AML-193 (cell line): ENCODE measurements at regions not wholly inside any gene's neighbourhood (a gene's known extent, or its start where the extent isn't known, plus 50 kb on each side); places are given as distances from the start of the nearest gene placed in this dataset.
"Not testable (repeated sequence)": the region's sequence is repeated elsewhere in the genome, so short reads cannot be mapped to it uniquely, and the experiment has no call there.

Experiments
- DNase-seq, 2 experiments: peaks; one replicate each; lab custom pipeline; 2025; lab: John Stamatoyannopoulos, UW

GRCh38 chr6:1445650-1446330, 56.4 kb downstream of the FOXF2 start:
- no peak for DNase-seq

- DNase-seq, result no peak
Observed at GRCh38 chr6:1449896-1450295, 60.5 kb downstream of the FOXF2 start.

- DNase-seq, result no peak
Observed at GRCh38 chr6:1453024-1453423, 63.6 kb downstream of the FOXF2 start.

- not testable (repeated sequence) for DNase-seq
Observed at GRCh38 chr6:1456816-1457215, 67.4 kb downstream of the FOXF2 start.

GRCh38 chr6:1461207-1461606, 71.8 kb downstream of the FOXF2 start:
- no peak for DNase-seq

- no peak for DNase-seq
Observed at GRCh38 chr6:1461736-1462135, 72.4 kb downstream of the FOXF2 start.

GRCh38 chr6:1463275-1463674, 73.9 kb downstream of the FOXF2 start:
- no peak for DNase-seq

GRCh38 chr6:1463751-1464426, 74.5 kb downstream of the FOXF2 start:
- no peak for DNase-seq

- DNase-seq, result no peak
Observed at GRCh38 chr6:1464781-1465370, 75.5 kb downstream of the FOXF2 start.

GRCh38 chr6:1468126-1468525, 78.8 kb downstream of the FOXF2 start:
- no peak for DNase-seq

GRCh38 chr6:1470040-1470439, 80.7 kb downstream of the FOXF2 start:
- DNase-seq, result no peak

- DNase-seq, result no peak
Observed at GRCh38 chr6:1472643-1473042, 83.3 kb downstream of the FOXF2 start.

- no peak for DNase-seq
Observed at GRCh38 chr6:1473166-1473565, 83.8 kb downstream of the FOXF2 start.

GRCh38 chr6:1473598-1473997, 84.2 kb downstream of the FOXF2 start:
- DNase-seq, result no peak

GRCh38 chr6:1474205-1474604, 84.8 kb downstream of the FOXF2 start:
- no peak for DNase-seq

- DNase-seq, result no peak
Observed at GRCh38 chr6:1475174-1475573, 85.8 kb downstream of the FOXF2 start.

GRCh38 chr6:1477432-1478090, 88.2 kb downstream of the FOXF2 start:
- no peak for DNase-seq

GRCh38 chr6:1478163-1478826, 88.9 kb downstream of the FOXF2 start:
- not testable (repeated sequence) for DNase-seq

GRCh38 chr6:1479095-1479494, 89.7 kb downstream of the FOXF2 start:
- no peak for DNase-seq

GRCh38 chr6:1479601-1480221, 90.3 kb downstream of the FOXF2 start:
- no peak for DNase-seq

- DNase-seq, result no peak
Observed at GRCh38 chr6:1481286-1481685, 91.9 kb downstream of the FOXF2 start.
